NCI-H345 (cell line): ENCODE measurements at regions not wholly inside any gene's neighbourhood (a gene's known extent, or its start where the extent isn't known, plus 50 kb on each side); places are given as distances from the start of the nearest gene placed in this dataset.
"Not testable (repeated sequence)": the region's sequence is repeated elsewhere in the genome, so short reads cannot be mapped to it uniquely, and the experiment has no call there.

Experiments used
- DNase-seq: peaks from one replicate; lab custom pipeline; 2025; lab: John Stamatoyannopoulos, UW

- no peak for DNase-seq
These were observed 166.3 kb downstream of the KIF26A start for GRCh38 chr14:104304451-104305351.

- no peak for DNase-seq
These were observed 167.4 kb downstream of the KIF26A start for GRCh38 chr14:104305511-104306449.

GRCh38 chr14:104306450-104307040, 168.2 kb downstream of the KIF26A start:
- DNase-seq, result no peak

GRCh38 chr14:104307246-104307626, 168.8 kb downstream of the KIF26A start:
- DNase-seq, result no peak

- no peak for DNase-seq
These were observed 169.4 kb downstream of the KIF26A start for GRCh38 chr14:104307627-104308401.

- DNase-seq, result not testable (repeated sequence)
These were observed 170.1 kb downstream of the KIF26A start for GRCh38 chr14:104308534-104308933.

GRCh38 chr14:104309657-104310369, 171.4 kb downstream of the KIF26A start:
- no peak for DNase-seq

- DNase-seq, result no peak
These were observed 173.0 kb downstream of the KIF26A start for GRCh38 chr14:104311358-104311757.

- no peak for DNase-seq
These were observed 175.3 kb downstream of the KIF26A start for GRCh38 chr14:104313674-104314073.

- DNase-seq, result no peak
These were observed 176.0 kb downstream of the KIF26A start for GRCh38 chr14:104314251-104314941.

GRCh38 chr14:104315169-104315568, 176.8 kb downstream of the KIF26A start:
- no peak for DNase-seq

- no peak for DNase-seq
These were observed 177.2 kb downstream of the KIF26A start for GRCh38 chr14:104315625-104316024.

- DNase-seq, result no peak
These were observed 177.8 kb downstream of the KIF26A start for GRCh38 chr14:104316121-104316722.

GRCh38 chr14:104316723-104317491, 178.5 kb downstream of the KIF26A start:
- no peak for DNase-seq

GRCh38 chr14:104317492-104317805, 179.1 kb downstream of the KIF26A start:
- no peak for DNase-seq

- no peak for DNase-seq
These were observed 179.7 kb downstream of the KIF26A start for GRCh38 chr14:104317975-104318557.

- DNase-seq, result no peak
These were observed 180.4 kb downstream of the KIF26A start for GRCh38 chr14:104318558-104319490.
